ENCODE measurements at regions not wholly inside any gene's neighbourhood (a gene's known extent, or its start where the extent isn't known, plus 50 kb on each side); places are given as distances from the start of the nearest gene placed in this dataset.

DNA sequence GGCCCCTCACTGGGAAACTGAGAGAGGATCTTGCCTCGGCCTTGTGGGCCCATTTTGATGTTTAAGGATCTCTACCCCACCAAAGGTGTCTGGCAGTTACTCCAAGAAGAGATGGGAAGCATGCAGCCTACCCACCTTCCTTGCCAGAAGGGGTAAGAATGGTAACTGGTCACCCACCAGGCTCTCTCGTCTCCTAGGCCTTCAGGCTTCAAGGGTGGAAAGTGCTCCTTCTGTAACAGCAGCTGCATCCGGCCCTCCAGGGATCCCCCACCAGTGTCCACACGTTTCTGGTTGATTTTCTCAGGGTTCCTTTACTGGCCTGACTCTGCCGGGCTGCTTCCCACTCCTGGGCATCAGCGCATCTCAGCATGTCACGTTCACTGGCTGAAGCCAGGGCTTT lies 204.4 kb upstream of the IRX1 start:
- TF ChIP-seq POLR2AphosphoS5 (IDR thresholded peaks at IDR 0.05): no peak
- TF ChIP-seq, protein P1, sequence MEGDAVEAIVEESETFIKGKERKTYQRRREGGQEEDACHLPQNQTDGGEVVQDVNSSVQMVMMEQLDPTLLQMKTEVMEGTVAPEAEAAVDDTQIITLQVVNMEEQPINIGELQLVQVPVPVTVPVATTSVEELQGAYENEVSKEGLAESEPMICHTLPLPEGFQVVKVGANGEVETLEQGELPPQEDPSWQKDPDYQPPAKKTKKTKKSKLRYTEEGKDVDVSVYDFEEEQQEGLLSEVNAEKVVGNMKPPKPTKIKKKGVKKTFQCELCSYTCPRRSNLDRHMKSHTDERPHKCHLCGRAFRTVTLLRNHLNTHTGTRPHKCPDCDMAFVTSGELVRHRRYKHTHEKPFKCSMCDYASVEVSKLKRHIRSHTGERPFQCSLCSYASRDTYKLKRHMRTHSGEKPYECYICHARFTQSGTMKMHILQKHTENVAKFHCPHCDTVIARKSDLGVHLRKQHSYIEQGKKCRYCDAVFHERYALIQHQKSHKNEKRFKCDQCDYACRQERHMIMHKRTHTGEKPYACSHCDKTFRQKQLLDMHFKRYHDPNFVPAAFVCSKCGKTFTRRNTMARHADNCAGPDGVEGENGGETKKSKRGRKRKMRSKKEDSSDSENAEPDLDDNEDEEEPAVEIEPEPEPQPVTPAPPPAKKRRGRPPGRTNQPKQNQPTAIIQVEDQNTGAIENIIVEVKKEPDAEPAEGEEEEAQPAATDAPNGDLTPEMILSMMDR (IDR thresholded peaks at IDR 0.05): no peak
- no peak for TF ChIP-seq POLR2A (IDR thresholded peaks at IDR 0.05)
- TF ChIP-seq EP300 (IDR thresholded peaks at IDR 0.05): no peak

All from sigmoid colon (tissue), 4 donors.